HL-60 (cell line): ENCODE measurements at regions not wholly inside any gene's neighbourhood (a gene's known extent, or its start where the extent isn't known, plus 50 kb on each side); places are given as distances from the start of the nearest gene placed in this dataset.

Experiments
- GABPA ChIP-seq: IDR thresholded peaks from 2 replicates; pipeline ENCODE4 v1.6.1; 2012; ENCODE audit warnings: low read depth
- POLR2AphosphoS5 ChIP-seq: IDR thresholded peaks from 2 replicates; pipeline ENCODE4 v1.6.1; 2012; ENCODE audit warnings: low read depth
- TF ChIP-seq, protein P1 (sequence below): IDR thresholded peaks from one replicate; pipeline ENCODE4 v1.5.1; 2011; ENCODE audit warnings: low read length, control low read depth, inconsistent platforms; ENCODE audit not compliant: insufficient read depth
- TF ChIP-seq, protein P2 (sequence below): IDR thresholded peaks from 2 replicates; pipeline ENCODE4 v1.6.1; 2012; ENCODE audit warnings: low read depth; ENCODE audit not compliant: insufficient replicate concordance

DNA sequence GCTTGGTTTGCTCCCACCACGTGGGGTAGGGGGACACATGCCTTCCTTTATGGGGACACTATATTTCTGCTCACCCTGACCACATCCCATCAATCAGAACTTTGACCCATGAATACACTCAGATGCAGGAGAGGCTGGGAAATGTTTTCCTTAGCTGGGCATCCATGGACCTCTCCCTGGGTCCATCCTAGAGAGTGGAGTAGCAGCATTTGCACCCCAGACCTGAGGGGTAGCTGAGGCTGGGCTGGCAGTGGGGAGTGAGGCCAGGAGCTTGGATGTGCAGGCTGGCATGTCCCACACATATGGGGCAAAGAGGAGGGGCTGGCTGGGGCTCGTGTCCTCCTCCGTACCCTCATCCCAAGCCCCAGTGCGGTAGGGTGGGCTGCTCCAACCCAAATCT is 152.8 kb downstream of the TM9SF2 start:
- no peak for TF ChIP-seq POLR2AphosphoS5
- TF ChIP-seq, protein P1, sequence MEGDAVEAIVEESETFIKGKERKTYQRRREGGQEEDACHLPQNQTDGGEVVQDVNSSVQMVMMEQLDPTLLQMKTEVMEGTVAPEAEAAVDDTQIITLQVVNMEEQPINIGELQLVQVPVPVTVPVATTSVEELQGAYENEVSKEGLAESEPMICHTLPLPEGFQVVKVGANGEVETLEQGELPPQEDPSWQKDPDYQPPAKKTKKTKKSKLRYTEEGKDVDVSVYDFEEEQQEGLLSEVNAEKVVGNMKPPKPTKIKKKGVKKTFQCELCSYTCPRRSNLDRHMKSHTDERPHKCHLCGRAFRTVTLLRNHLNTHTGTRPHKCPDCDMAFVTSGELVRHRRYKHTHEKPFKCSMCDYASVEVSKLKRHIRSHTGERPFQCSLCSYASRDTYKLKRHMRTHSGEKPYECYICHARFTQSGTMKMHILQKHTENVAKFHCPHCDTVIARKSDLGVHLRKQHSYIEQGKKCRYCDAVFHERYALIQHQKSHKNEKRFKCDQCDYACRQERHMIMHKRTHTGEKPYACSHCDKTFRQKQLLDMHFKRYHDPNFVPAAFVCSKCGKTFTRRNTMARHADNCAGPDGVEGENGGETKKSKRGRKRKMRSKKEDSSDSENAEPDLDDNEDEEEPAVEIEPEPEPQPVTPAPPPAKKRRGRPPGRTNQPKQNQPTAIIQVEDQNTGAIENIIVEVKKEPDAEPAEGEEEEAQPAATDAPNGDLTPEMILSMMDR: no peak
- no peak for TF ChIP-seq GABPA
- TF ChIP-seq, protein P2, sequence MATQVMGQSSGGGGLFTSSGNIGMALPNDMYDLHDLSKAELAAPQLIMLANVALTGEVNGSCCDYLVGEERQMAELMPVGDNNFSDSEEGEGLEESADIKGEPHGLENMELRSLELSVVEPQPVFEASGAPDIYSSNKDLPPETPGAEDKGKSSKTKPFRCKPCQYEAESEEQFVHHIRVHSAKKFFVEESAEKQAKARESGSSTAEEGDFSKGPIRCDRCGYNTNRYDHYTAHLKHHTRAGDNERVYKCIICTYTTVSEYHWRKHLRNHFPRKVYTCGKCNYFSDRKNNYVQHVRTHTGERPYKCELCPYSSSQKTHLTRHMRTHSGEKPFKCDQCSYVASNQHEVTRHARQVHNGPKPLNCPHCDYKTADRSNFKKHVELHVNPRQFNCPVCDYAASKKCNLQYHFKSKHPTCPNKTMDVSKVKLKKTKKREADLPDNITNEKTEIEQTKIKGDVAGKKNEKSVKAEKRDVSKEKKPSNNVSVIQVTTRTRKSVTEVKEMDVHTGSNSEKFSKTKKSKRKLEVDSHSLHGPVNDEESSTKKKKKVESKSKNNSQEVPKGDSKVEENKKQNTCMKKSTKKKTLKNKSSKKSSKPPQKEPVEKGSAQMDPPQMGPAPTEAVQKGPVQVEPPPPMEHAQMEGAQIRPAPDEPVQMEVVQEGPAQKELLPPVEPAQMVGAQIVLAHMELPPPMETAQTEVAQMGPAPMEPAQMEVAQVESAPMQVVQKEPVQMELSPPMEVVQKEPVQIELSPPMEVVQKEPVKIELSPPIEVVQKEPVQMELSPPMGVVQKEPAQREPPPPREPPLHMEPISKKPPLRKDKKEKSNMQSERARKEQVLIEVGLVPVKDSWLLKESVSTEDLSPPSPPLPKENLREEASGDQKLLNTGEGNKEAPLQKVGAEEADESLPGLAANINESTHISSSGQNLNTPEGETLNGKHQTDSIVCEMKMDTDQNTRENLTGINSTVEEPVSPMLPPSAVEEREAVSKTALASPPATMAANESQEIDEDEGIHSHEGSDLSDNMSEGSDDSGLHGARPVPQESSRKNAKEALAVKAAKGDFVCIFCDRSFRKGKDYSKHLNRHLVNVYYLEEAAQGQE: no peak
